MG63 (cell line): ENCODE measurements at regions not wholly inside any gene's neighbourhood (a gene's known extent, or its start where the extent isn't known, plus 50 kb on each side); places are given as distances from the start of the nearest gene placed in this dataset.

ENCODE experiments used
- DNase-seq: peaks from one replicate; pipeline ENCODE4 v3.0.0-alpha.2; 2020
- H3K27me3 ChIP-seq: fragments of 250-450 bp; sonication (Bioruptor Pico); 2 replicates; pipeline ENCODE4 v1.5.1; 2020; ENCODE audit warnings: mild to moderate bottlenecking, moderate library complexity
- H3K36me3 ChIP-seq: fragments of 250-450 bp; sonication (Bioruptor Pico); 2 replicates; pipeline ENCODE4 v1.5.1; 2020; ENCODE audit warnings: mild to moderate bottlenecking, moderate library complexity
- H3K4me3 ChIP-seq: fragments of 250-450 bp; sonication (Bioruptor Pico); 2 replicates; pipeline ENCODE4 v1.5.1; 2020; ENCODE audit warnings: mild to moderate bottlenecking, moderate library complexity
- H3K9me3 ChIP-seq: fragments of 250-450 bp; sonication (Bioruptor Pico); 2 replicates; pipeline ENCODE4 v1.5.1; 2020; ENCODE audit warnings: mild to moderate bottlenecking, moderate library complexity

DNA sequence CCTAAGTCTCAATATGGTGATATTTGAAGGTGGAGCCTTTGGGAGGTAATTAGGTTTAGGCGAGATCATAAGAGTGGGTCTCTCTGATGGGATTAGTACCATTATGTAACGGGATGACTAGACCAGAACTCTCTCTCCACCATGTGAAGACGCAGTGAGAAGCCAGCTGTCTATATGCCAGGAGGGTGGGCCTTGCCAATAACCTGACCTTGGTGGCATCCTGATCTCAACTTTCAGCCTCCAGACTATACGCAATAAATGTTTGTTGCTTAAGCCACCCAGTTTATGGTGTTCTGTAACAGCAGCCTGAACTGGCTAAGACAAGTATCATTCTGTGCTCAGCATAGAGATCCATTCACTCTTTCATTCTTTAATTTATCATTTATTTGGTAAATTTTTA is 167.2 kb upstream of the CDH11 start:
- Histone ChIP-seq H3K9me3 (no peaks in the 10 kb centered on the region), H3K36me3 (no peaks in the 10 kb centered on the region), H3K27me3 (no peaks in the 10 kb centered on the region), H3K4me3 (no peak overlapping the region)
- no peak for DNase-seq

DNA sequence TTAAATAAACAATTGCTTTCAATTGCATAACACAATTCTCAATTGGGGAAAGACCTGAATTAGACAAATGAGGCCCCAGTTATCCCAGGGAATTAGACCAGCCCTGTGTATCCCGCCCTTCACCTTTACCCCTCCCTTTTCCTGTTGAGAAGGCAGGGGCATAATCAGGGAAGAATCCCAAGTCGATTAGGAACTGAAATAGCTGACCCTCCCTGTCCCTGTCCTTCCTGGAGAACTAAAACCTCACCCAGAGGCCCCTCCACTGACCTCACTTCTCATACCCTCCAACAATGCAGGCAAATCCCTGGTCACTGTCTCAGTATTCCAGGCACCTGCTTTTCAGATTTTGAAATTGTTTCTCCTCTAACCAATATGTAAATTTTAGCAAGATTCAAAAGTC is 165.4 kb upstream of the CDH11 start:
- no peaks in the 10 kb centered on the region for H3K27me3 ChIP-seq
- no peak overlapping the region for H3K4me3 ChIP-seq
- no peaks in the 10 kb centered on the region for H3K36me3 ChIP-seq
- no peaks in the 10 kb centered on the region for H3K9me3 ChIP-seq
- DNase-seq = no peak

DNA sequence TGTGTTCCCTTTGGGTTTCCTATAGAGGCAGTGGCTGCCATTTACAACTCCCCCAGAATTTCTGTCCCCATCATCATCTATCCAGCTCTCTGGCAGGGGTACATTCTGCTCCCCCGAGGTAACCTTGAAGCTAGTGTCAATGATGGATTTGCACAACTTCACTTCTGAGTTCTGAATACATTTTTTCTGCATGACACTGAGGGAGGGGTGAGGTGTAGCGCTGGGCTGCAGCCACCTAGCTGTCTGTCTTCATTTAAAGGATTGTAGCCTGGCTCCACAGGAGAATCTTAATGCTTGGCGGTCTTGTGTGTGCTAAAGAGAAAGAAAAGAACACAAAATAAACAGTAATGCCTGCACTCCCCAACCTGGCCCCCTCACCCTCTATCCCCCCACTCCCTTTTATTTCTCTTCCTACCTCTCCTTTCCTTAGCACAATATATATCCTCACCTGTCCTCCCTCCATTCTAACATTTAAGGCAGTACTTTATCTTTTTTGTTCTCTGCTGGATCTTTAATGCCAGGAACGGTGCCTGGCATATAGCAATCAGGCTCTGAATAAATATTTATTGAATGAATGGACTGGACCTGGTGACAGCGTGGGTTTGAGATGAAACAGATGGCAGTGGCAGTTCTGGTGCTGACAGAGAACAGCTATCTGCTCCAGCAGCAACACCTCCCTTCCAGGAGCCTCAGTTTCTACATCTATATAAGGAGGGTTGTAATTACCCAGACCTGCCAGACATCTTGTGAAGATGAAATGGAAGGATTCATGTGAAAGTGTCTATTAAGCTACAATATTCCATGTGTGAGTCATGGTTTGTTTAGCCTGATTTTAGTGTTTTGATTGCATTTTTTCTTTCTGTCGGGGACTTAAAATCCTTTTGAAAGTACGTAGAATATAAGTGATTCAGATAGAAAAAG is 163.5 kb upstream of the CDH11 start:
- Histone ChIP-seq H3K4me3 (no peak overlapping the region), H3K36me3 (no peaks in the 10 kb centered on the region), H3K27me3 (no peaks in the 10 kb centered on the region), H3K9me3 (no peaks in the 10 kb centered on the region)
- DNase-seq = no peak

DNA sequence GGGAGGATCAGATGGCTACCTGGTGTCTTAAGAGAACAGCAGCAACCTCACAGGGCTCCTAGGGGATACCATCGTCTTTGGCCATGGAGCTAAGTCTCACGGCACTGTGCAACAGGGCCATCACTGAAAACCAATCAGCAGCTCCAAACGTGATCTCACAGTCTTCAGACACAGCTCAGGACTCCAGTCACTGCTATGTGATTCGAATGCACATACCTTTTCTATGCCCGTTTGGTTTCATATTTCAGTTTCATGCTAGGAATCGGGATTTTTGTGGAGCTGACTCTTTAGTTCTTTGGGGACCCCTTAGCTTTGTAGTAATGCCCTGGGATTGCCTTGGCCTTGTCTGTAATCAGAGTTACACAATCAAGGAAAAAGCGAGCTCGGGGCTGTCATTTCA is 162.8 kb upstream of the CDH11 start:
- H3K36me3 ChIP-seq = no peaks in the 10 kb centered on the region
- no peak overlapping the region for H3K4me3 ChIP-seq
- DNase-seq = no peak
- no peaks in the 10 kb centered on the region for H3K9me3 ChIP-seq
- no peaks in the 10 kb centered on the region for H3K27me3 ChIP-seq

DNA sequence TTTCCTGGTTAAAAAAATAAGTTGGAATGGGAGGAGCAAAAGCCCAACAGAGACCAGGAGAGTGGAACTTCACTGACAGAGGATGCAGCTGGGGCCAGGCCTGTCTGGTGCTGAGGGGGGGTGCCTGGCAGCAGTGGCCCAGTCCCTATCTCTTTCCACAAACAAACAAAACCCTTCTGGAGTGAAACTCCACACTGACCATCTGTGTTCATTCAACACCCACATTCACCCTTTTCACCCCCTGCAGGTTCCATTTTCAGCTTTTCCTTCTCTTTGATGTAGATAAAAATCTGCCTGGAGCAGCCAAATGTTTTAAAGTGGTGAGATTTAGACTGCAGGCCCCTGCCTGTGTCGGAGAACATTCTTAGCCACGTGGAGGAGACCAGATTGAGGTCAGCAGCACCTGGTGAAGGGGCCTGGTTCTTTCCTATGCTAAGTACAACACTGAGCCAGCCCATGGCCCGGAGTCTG is 161.4 kb upstream of the CDH11 start:
- no peaks in the 10 kb centered on the region for H3K9me3 ChIP-seq
- H3K27me3 ChIP-seq = no peaks in the 10 kb centered on the region
- H3K36me3 ChIP-seq = no peaks in the 10 kb centered on the region
- no peak for DNase-seq
- no peak overlapping the region for H3K4me3 ChIP-seq

DNA sequence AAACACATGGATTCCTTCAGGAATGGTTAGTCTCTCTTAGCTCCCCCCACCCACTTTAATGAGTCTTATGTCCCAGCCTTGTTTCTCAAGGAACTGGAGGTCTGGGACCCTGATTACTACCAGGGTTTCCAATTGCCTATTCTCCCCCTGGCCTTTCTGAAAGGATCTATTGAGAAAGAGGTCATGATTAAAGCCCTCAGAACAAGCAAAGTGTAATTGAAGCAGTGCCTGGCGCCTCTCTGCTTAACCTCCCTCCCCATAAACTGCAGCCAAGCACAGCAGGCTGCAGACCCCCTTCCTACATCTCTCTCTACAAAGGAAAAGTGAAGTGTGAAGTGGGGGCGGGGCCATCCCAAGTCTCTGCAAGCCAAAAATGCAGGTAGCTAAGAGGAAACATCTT is 159.7 kb upstream of the CDH11 start:
- Histone ChIP-seq H3K27me3 (no peaks in the 10 kb centered on the region), H3K36me3 (no peaks in the 10 kb centered on the region), H3K4me3 (no peak overlapping the region), H3K9me3 (no peaks in the 10 kb centered on the region)
- DNase-seq = no peak

DNA sequence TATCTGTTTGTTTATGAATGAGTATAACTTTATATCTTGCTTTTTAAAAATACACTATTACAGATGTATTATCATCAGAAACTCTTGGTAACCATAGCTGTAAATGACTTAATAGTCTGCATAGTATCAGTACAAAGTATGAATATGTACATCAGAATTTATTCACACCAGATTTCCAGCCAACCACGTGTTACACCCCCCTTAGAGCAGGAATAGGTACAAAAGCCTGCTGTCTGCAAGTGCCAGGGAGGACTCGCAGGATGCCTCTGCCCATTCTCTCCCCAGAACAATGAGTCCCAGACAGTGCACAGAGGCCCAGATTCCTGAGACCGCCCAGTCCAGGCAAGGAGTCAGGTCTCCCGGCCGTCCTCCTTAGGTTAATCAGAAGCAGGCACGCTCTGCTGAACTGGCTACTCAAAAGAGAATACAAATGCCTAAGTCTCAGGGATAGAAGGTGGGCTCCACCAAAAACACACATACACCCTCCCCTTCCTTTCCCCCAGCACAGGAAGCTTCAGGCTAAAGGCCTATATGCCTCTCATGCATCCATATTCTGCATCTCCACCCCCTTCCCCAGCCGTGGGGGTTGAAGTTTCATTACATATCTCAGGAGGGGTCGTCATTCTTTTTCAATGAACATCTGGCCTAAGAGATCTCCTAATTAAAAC is 159.1 kb upstream of the CDH11 start:
- H3K27me3 ChIP-seq = no peaks in the 10 kb centered on the region
- DNase-seq = no peak

DNA sequence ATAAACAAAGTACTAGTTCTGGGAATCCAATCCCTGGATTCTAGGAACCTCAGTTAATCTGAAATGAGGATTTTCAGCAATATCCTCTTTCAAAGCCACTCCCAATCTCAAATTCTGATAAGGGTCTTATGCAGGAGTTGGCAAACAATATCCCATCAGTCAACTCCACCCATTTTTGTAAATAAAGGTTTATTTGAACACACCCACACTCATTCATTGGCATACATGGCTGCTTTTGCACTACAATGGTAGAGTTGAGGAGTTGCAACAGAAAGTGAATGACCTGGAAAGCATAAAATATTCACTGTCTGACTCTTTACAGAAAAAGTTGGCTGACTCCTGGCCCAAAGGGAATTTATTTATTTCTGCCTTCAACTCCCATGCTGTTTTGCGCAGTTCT is 157.7 kb upstream of the CDH11 start:
- H3K36me3 ChIP-seq = no peaks in the 10 kb centered on the region
- H3K9me3 ChIP-seq = no peaks in the 10 kb centered on the region
- no peaks in the 10 kb centered on the region for H3K27me3 ChIP-seq
- H3K4me3 ChIP-seq = no peak overlapping the region
- no peak for DNase-seq

More for the DNA sequence above, 159.1 kb upstream of the CDH11 start:
- H3K4me3 ChIP-seq = no peak overlapping the region
- H3K36me3 ChIP-seq = no peaks in the 10 kb centered on the region
- H3K9me3 ChIP-seq = no peaks in the 10 kb centered on the region

DNA sequence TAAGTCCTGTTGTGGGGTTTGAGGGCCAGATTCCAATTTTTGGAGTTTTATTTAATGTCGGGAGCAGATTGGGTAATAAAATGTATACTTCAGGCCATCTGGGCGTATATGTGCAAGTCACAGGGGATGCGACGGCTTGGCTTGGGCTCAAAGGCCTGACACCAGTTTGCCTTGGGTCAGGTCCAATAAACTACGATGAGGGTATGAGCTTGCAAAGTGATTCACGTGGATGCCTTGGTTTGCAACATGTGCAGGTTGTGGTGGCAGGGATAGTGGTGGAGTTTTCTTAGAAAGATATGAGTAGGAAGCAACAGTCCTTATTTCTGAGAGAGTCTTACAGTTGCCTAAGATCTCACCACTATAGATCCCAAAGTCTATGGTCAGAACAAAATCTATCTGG is 157.0 kb upstream of the CDH11 start:
- no peak for DNase-seq
- no peak overlapping the region for H3K4me3 ChIP-seq
- no peaks in the 10 kb centered on the region for H3K36me3 ChIP-seq
- H3K27me3 ChIP-seq = no peaks in the 10 kb centered on the region
- H3K9me3 ChIP-seq = no peaks in the 10 kb centered on the region

DNA sequence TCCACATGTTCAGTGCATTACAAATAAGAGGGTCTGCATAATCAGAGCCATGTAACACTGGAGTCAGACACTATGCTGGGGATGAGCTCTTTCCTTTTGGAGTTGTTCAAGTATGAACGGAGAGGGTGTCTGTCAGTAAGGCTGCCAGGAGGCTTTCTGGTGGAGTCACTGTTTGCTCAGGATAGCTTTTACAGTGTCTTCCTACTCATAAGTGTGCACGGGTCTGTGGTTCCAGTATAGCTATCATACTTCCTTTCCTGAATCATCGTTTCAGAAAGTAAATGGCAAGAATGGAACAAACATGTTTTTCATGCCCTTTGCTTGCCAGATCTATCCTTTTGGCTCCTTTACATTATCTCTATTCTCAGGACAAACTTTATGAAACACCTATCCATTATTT is 152.7 kb upstream of the CDH11 start:
- Histone ChIP-seq H3K4me3 (no peak overlapping the region), H3K27me3 (no peaks in the 10 kb centered on the region), H3K36me3 (no peaks in the 10 kb centered on the region), H3K9me3 (no peaks in the 10 kb centered on the region)
- DNase-seq = no peak

DNA sequence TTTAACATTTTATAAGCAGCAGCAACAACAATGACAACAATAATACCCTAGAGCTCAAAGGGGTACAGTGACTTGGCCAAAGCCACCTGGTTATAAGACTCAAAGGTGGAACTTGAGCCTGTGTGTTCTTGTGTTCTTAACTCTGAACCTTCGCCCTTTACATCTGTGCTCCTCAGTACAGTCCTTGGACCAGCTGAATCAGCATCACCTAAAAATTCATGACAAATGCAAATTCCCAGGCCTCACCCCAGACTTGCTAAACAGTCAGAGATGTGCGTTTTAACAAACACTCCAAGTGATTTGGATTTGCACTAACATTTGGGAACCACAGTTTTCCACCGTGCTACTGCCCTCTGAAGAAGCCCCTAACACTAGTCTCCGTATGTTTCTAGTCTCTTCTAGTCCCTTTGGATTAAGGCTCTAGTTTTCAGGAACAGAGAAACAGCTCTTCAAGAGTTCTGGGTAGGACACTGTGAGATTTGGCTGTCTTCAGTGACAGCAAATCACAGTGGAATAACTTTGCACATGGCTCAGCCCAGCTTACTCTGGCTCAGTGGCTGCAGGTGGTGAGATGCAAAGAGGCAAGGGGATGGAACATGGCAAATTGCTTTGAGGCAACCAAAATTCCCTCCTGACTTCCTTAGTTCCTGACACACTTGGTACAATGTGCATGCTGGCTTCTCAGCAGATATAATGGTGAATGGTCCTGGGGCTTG is 151.0 kb upstream of the CDH11 start:
- no peak for DNase-seq
- Histone ChIP-seq H3K27me3 (no peaks in the 10 kb centered on the region), H3K9me3 (no peaks in the 10 kb centered on the region), H3K36me3 (no peaks in the 10 kb centered on the region), H3K4me3 (no peak overlapping the region)

DNA sequence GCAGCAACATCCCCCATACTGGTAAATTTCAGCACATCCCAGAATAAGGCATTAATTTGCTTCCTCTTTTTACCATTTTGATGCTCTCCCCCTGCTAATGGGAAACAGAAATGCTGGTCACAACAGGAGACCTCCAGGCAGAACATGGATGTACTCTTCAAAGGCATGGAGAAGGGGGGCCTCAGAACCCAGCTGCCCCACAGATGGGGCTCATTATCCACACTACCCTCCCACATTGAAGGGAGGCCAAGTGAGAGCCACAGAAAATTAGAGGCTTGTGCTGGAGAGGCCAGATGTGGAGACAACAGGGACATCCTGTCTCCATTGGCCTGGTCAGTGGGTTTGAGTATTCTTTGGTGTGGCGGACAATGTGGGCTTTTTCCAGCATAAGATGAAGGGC is 150.1 kb upstream of the CDH11 start:
- no peak for DNase-seq
- Histone ChIP-seq H3K9me3 (no peaks in the 10 kb centered on the region), H3K4me3 (no peak overlapping the region), H3K36me3 (no peaks in the 10 kb centered on the region), H3K27me3 (no peaks in the 10 kb centered on the region)

DNA sequence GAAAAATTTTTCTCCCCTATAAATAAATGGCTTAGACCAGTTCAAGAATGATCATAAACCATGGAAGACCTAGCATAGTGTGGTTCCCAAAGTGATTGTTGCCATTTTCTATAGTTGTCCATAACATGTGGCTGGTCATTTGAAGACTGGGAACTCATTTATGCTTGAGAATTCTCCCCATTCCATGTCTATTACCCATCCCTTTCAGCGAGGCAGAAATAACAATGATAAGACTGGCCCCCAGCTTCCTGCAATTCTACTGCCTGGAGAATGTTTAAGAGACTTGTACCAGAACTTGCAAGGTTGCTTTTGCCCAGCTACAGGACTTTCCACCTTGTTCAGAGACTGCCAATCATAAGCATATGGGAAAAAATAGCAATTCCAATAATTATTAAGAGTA is 146.5 kb upstream of the CDH11 start:
- no peak for DNase-seq
- H3K4me3 ChIP-seq = no peak overlapping the region
- no peaks in the 10 kb centered on the region for H3K27me3 ChIP-seq
- no peaks in the 10 kb centered on the region for H3K36me3 ChIP-seq
- H3K9me3 ChIP-seq = no peaks in the 10 kb centered on the region

DNA sequence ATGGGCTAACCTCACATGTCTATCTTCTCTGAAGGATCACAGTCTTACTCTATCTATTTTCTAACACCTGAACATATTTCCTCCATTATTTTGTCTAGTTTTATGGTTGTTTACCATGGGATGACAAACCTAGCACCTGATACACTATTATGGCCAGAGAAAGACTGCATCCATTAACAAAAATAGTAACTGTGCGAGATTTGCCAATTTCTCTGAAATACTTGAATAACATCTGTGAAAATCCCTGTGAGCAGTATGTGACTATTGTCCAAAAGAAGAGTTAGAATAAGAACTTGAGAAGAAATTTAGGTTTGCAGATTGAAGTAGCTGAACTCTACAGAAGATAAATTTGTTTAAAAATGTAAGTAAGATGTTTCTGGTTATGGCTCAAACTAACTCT is 142.0 kb upstream of the CDH11 start:
- Histone ChIP-seq H3K36me3 (no peaks in the 10 kb centered on the region), H3K9me3 (no peaks in the 10 kb centered on the region), H3K27me3 (no peaks in the 10 kb centered on the region), H3K4me3 (no peak overlapping the region)
- DNase-seq = no peak

DNA sequence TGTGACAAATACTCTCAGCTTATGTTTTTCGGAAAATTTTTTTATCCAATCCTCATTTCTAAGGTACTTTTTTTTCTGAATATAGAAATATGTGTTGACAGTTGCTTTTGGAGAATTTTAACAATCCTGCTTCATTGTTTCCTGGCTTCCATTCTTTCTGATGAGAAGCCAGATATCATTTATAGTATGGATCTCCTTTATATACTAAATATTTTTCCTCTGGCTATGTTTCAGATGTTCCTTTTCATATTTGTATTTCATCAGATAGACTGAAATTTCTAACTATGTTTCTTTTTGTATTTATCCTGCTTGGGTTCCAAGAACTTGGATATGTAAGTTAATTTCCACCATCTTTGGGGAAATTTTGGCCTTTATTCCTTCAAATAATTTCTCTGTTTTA is 138.9 kb upstream of the CDH11 start:
- no peaks in the 10 kb centered on the region for H3K27me3 ChIP-seq
- H3K4me3 ChIP-seq = no peak overlapping the region
- no peaks in the 10 kb centered on the region for H3K36me3 ChIP-seq
- no peaks in the 10 kb centered on the region for H3K9me3 ChIP-seq
- DNase-seq = no peak

DNA sequence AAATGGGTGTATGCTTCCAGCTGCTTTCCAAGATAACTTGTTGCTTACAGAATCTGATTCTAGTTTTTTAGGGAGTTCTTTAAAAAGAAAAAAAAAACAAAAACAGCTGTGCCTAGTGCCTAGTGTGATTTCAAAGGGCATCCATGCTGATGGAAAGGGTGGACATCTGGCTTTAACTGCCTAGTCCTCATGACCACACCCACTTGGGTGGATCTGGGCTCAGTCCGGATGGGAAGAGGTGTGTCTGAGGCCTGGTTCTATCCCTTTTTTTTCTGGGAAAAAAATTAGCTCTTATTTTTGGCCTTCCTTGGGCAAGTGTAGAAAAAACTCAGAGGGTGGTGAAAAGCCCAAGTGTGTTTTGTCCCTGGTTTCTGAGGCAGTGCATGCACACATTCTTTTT is 132.3 kb upstream of the CDH11 start:
- Histone ChIP-seq H3K9me3 (no peaks in the 10 kb centered on the region), H3K27me3 (no peaks in the 10 kb centered on the region), H3K36me3 (no peaks in the 10 kb centered on the region), H3K4me3 (no peak overlapping the region)
- DNase-seq = no peak

DNA sequence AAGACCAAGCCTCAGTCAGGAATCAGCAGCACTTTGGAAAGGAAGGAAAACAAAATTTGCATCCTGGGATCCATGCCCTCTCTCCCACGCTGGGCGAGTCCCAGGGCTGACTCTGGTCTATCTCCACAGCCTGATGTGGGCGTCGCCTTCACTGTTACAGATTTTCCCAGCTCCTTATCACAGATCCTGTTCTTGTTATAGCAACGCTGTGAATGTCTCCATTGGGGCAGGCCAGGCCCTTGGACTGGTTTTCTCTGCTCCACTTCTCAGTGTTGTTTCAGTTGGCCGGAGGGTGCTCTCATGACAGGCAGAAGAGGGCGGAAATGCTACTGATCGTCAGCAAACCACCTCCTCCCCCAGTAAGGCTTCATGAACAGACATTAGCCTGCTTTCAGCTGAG is 127.9 kb upstream of the CDH11 start:
- DNase-seq = no peak
- H3K27me3 ChIP-seq = no peaks in the 10 kb centered on the region
- no peak overlapping the region for H3K4me3 ChIP-seq
- H3K9me3 ChIP-seq = no peaks in the 10 kb centered on the region
- no peaks in the 10 kb centered on the region for H3K36me3 ChIP-seq
